ENCODE measurements at regions not wholly inside any gene's neighbourhood (a gene's known extent, or its start where the extent isn't known, plus 50 kb on each side); places are given as distances from the start of the nearest gene placed in this dataset.
"Not testable (repeated sequence)": the region's sequence is repeated elsewhere in the genome, so short reads cannot be mapped to it uniquely, and the experiment has no call there.

DNA sequence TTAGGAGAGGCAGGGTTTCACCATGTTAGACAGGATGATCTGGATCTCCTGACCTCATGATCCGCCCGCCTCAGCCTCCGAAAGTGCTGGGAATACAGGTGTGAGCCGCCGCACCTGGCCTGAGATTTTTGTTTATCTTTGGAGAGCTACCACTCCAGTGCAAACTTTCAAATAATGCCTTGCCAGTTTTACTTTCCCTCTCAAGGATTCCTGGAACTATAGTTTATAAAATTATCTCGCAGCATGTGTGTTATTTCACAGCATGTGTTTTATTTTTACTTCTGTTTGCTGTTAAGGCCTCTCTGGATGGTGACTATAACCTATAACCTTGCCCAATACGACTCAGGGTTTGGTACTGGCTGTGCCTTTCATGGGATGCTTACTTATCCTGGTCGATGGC lies 458.0 kb upstream of the NDN start:
- intact Hi-C loops (cut with micrococcal nuclease) = not testable (repeated sequence)

DNA sequence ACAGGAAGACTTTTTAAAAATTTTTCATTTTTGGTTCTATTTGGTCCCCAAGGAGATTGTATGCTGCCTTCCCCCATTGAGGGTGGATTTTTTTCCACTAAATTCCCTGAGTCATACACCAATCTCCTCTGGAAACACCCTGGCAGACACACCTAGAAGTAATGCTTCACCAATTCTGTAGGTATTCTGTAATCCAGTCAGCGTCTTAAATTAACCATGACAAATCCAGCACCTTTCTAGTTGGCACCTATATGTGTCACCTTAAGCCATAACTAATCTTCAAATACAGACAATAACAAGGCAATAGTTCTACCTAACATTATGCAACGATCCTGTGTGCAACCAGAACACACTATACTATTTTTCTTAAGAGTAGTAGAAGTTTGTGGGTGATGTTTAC lies 459.1 kb upstream of the NDN start:
- intact Hi-C loops (cut with micrococcal nuclease) = no loop called here

DNA sequence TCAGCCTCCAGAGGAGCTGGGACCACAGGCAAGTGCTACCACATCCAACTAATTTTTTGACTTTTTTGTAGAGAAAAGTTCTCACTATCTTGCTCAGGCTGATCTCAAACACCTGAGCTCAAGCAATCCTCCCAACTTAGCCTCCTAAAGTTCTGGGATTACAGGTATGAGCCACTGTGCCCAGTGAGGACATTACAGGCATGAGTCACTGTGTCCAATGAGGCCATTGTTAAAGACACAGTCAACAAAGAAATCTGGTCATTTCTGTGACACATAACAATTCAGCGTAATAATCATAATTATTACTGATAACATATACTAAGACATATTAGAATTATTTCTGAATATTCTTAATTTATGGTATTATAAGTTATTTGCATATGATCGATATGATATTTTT lies 463.4 kb upstream of the NDN start:
- intact Hi-C loops (cut with micrococcal nuclease) = no loop called here

DNA sequence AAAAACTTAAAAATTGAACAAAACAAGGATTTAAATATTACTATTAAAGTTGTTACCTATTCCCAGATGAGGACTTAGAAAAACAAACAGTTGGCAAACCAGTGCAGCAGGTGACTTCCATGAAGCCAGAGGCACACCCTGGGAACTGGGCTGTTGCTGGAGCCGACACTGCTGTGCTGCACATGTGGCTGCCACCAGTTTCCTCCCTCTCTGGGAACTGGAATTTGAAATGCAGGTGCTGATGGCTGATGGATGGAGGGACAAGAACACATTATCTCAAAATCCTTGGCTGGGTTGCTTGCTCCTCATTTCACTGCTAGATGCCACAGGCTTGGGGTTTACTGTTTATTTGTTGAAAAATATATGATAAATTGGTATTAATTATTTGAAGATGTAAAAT lies 471.2 kb upstream of the NDN start:
- intact Hi-C loops (cut with micrococcal nuclease) = not testable (repeated sequence)

DNA sequence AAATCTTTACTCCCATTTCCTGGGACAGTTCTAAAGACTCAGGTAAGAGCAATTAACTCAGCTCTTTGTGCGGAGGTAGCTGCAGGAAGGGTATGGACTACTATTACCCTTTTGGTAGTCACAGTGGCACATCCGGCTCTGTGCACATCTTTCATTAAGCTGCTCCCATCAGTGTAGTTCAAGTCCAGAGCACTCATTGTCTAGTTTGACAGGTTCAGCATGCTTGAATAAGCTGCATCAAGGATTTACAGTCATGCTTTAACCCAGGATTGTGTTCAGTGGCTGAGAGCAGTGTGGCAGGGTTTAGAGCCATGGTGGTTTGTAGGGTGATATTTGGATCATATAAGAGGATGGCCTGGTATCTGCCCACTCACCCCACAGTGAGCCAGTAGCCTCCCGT lies 478.4 kb upstream of the NDN start:
- intact Hi-C loops (cut with micrococcal nuclease) = not testable (repeated sequence)

DNA sequence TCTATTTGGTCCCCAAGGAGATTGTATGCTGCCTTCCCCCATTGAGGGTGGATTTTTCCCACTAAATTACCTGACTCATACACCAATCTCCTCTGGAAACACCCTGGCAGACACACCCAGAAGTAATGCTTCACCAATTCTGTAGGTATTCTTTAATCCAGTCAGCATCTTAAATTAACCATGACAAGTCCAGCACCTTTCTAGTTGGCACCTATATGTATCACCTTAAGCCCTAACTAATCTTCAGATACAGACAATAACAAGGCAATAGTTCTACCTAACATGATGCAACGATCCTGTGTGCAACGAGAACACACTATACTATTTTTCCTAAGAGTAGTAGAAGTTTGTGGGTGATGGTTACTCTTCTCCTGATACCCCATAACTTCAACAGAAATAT lies 473.3 kb upstream of the NPAP1 start:
- intact Hi-C loops (cut with micrococcal nuclease) = not testable (repeated sequence)

DNA sequence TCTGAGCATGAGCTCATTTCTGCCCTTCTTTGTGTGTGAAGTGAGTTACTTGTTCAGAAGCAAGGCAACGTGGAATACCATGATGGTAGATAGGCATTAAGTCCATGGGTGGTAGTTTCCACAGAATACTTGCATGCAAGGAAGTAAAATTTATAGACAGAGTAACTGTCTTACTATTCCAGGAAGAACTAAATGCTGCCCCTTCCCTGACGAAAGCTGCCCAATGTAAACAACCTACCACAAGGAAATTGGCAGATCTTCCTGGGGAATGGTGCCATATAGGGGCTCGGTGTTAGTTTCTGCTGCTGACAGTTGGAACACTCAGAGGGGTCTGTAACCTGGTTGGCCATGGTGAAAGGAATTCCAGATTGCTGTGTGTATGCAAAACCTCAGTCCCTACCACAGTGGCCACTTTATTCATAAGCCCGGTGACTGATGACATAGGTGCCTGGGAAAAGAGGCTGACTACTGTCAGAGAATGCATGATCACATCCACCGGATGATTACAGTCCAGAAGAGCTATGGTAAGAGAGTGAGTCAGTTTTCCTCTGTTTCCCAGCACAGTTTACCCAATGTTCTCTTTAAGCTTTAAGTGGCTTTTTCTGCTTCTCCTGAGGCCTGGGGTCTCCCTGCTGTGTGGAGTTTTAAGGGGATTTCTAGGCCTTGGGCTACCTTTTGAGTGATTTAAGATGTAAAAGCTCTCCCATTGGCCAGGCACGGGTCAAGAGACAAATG lies 463.7 kb upstream of the NPAP1 start:
- intact Hi-C loops (cut with micrococcal nuclease) = not testable (repeated sequence)

DNA sequence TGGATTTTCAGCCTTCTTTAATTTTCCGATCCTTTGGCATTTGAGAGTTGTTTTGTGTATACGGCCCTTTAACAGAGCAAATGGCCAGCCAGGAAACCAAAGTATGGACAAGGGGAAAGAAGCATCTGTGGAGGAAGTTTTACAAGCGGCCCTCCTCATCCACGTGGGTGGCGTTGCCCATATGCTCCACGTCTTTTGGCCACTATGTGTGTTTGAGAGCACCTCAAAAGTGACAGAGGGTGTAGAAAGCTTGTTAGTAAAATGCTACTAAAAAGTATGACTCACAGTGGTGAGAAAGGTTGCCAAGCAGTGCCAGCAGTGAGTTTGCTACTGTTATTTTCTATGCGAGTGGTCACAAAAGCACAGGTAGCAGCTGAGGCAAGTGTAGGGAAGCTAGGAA lies 451.8 kb upstream of the NPAP1 start:
- intact Hi-C loops (cut with micrococcal nuclease) = no loop called here

DNA sequence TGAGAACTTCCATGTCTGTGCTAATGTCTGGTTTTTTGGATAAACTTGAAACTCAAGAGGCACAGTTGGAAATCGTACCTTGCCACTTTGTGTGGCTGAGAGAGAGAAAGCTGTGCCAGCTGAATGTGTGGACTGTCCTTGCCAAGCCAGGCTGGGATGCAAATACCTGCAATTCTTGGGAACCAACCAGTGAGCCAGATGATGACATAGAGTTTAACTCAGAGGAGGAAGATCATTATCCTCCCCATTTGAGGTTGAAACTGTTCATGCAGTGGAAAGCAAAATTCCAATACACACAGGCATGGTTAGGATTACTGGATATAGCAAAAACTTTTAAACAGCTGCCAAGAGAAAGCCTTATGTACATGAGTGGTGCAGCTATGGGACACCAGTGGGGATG lies 451.4 kb upstream of the NPAP1 start:
- intact Hi-C loops (cut with micrococcal nuclease) = no loop called here

DNA sequence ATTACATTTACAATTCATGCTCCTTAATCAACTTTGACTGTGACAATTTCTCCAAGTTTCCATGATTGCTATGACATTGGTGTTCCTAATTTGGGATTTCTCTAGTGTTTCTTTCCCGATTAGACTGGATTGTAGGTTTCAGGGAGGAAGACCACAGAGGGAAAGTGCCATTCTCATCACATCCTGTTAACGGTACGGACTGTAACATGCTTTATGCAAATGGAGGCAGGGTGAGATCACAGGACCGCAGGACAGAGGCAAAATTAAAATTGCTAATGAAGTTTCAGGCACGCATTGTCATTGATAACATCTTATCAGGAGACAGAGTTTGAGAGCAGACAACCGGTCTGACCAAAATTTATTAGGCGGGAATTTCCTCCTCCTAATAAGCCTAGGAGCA lies 446.7 kb upstream of the NPAP1 start:
- intact Hi-C loops (cut with micrococcal nuclease) = not testable (repeated sequence)

DNA sequence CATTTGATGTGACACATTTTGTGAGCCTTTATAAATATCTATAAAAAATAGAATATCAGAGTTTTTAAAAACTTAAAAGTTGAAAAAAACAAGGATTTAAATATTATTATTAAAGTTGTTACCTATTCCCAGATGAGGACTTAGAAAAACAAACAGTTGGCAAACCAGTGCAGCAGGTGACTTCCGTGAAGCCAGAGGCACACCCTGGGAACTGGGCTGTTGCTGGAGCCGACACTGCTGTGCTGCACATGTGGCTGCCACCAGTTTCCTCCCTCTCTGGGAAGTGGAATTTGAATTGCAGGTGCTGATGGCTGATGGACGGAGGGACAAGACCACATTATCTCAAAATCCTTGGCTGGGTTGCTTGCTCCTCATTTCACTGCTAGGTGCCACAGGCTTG lies 442.4 kb upstream of the NPAP1 start:
- intact Hi-C loops (cut with micrococcal nuclease) = not testable (repeated sequence)

DNA sequence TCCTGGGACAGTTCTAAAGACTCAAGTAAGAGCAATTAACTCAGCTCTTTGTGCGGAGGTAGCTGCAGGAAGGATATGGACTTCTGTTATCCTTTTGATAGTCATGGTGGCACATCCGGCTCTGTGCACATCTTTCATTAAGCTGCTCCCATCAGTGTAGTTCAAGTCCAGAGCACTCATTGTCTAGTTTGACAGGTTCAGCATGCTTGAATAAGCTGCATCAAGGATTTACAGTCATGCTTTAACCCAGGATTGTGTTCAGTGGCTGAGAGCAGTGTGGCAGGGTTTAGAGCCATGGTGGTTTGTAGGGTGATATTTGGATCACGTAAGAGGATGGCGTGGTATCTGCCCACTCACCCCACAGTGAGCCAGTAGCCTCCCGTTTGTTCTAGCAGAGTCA lies 435.0 kb upstream of the NPAP1 start:
- intact Hi-C loops (cut with micrococcal nuclease) = not testable (repeated sequence)

DNA sequence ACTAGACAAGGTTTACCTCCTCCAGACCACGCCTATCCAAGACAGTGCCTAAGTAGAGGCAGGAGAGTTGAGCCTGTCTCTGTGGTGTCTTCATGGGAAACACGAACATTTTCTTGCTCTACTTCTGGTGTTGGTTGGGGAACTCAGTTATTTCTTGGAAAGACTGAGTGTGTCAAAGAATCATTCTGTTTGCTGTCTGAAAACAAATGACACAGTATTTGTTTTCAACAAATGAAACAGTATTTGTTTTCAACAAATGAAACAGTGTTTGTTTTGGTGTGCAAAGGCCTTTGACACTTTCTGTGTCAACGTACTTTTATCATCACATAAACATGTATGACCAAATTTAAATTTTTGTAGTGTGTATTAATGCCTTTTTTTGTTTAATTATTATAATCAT lies 416.5 kb upstream of the NPAP1 start:
- intact Hi-C loops (cut with micrococcal nuclease) = not testable (repeated sequence)

DNA sequence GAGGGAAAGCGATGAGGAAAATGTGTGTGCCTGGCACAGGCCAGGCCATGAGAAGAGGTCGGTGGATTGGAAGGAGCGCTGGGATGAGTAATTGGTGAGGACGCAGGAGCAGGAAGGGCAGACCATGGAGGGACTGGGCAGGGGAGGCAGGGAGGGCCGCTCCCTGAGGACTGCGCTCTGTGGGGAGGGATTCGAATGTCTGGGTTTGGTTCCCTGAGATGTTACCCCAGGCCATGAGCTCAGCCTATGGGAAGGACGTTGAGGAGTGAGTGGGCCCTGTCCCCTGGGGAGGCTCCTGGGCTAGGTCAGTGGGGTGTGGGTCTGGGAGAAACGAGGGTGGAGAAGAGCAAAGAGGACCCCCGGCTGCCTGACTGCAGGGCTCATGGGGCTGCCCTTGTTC lies 415.2 kb upstream of the NPAP1 start:
- intact Hi-C loops (cut with micrococcal nuclease) = not testable (repeated sequence)

DNA sequence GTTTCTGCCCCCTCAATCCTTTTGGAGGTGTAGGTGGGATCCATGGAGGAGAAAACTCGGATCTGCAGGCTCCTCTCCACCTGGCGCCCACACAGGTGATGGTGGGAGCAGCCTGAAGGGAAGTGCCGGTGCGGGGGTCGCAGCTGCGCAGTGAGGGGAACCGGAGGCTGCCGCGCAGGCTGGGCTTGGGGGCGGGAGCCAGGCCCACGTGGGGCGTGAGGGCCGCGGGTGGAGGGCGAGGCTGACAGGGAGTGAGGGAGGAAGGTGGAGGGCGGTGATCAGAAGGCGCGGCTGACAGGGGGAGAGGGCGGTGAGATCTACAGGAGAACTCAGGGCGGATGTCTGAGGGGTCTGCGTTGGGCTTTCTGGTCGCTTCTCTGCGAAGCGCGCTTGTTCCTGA lies 414.7 kb upstream of the NPAP1 start:
- intact Hi-C loops (cut with micrococcal nuclease) = not testable (repeated sequence)

DNA sequence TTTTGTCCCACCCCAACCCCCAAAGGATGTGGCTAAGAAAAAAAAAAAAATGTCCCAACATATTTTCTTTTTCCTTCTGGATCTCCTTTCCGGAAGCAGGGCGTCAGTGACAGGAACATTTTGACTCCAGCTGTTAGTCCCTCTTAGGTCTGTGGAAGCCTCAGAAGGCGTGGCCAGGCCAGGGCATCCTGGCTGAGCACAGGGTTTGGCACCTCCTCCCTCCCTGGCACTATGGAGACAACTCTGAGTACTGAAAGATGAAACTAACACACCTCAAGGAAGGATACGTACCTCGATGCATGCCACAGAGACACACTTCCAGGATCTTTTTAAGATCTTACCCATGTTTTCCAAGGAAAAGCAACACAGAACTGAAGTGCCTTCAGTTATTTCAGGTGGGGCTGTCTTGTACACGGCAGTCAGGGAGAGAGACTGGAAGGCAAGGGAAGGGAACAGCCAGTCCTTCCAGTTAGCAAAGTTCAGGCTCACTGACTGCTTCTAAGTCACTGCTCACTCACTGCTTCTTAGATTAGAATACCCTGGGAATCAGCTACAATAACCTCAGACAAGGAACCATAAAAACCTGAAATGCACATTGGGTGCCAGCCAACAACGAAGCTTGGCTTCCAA lies 406.9 kb upstream of the NPAP1 start:
- intact Hi-C loops (cut with micrococcal nuclease) = not testable (repeated sequence)

DNA sequence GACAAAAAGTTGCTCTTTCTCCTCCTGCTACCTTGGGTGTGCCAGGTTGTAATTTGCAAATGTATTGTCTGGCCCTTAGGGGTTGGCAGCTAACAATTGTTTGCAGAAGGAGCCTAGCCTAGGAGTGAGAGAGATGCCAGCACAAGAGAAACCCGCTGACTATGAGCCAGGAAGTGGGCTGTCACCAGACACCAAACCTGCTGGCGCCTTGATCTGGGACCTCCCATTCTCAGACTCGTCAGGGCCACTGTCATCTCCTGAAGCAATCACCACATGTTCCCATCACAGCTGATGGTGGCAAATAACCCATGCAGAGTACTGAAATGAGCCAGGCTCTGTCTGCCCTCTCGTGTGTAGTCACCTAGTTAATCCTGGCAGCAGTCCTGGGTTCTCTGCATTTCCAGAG lies 406.4 kb upstream of the NPAP1 start:
- intact Hi-C loops (cut with micrococcal nuclease) = no loop called here

DNA sequence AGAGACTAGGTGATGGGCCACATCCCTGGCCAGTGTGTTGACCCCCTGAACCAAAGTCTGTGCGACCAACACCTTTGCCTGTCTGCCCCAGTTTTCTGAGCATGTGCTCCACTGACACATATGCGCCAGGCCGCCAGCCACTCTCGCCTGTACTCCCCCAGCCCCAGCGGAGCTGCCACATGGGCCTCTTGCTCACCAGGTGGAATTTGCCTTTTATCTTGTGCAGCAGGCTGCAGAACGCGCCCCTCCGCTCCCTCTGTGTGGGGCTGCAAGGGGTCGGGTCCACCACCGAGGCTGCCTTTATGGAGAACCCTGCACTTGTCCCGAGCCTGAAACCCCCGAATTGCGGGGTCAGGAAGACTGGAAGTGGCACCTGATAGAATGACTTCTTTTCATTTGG lies 405.7 kb upstream of the NPAP1 start:
- intact Hi-C loops (cut with micrococcal nuclease) = no loop called here

DNA sequence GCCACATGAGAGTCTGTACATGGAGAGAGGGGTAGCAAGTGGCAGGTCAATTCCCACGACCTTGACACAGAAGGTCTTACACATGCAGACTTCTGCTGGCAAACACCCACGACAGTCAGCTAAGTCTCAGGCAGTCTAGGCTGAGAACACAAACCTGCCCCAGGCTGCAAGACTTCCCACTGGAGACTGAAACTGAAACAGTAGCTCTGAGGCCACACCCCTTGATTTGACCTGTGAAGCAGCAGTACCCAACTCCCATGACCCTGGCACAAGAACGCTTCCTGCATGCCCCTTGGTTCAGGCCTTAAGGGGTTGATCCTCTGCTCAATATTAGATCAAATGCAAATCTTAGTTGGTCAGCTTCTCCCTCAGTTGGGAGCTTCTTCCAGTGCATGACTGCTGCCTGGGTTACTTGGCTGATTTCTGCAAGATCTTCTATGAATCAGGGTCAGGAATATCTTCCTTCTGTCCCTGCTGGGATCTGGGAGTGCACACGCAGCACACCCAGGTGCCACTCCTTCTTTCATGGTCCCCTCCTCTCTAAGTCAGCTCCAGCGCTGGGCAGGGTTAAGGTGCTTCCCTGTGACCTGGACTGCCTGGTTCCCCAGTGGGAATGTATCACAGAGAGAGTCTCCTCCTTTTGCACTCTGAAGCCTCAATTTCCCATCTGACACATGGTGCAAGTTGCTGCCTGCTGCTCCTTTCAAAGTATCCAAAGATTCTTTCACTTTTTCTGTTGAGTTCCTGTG lies 403.9 kb upstream of the NPAP1 start:
- intact Hi-C loops (cut with micrococcal nuclease) = not testable (repeated sequence)

DNA sequence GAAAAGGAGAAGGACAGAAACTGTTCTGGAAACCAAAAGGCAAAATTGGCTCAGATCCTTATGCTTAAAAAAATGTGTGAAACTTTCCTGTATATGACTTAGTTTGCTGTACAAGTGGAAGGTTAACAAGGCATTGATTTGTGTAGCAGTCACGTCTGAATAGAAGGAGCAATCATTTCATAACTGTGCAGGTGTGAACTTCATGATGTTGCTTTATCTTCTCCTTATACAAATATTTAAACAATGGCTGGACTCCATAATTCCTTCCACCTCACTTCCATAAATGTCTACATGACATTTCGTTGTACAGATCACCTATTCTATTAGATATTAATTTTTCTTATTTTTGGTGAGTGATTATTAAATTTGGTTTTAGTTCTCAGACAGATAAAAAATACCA lies 382.7 kb upstream of the NPAP1 start:
- intact Hi-C loops (cut with micrococcal nuclease) = no loop called here

DNA sequence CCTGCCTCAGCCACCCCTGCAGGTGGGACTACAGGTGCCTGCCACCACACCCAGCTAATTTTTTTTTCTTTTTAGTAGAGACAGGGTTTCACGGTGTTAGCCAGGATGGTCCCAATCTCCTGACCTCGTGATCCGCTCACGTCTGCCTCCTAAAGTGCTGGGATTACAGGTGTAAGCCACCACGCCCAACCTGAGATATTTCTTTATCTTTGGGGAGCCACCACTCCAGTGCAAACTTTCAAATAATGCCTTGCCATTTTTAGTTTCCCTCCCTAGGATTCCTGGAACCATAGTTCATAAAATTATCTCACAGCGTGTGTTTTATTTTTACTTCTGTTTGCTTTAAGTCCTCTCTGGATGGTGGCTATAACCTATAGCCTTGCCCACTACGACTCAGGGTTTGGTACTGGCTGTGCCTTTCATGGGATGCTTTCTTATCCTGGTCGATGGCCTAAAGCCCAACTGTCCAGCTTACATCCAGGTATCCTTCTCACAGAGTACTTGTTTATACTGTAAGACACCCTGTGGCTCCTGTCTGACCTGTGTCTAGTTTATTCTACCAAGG lies 374.7 kb upstream of the NPAP1 start:
- intact Hi-C loops (cut with micrococcal nuclease) = not testable (repeated sequence)

DNA sequence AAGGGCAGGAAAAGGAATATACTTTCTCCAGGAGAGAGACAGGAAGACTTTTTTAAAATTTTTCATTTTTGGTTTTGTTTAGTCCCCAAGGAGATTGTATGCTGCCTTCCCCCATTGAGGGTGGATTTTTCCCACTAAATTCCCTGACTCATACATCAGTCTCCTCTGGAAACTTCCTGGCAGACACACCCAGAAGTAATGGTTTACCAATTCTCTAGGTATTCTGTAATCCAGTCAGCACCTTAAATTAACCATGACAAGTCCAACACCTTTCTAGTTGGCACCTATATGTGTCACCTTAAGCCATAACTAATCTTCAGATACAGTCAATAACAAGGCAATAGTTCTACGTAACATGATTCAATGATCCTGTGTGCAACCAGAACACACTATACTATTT lies 373.6 kb upstream of the NPAP1 start:
- intact Hi-C loops (cut with micrococcal nuclease) = not testable (repeated sequence)
